HG03442 (cell line): ENCODE measurements at regions not wholly inside any gene's neighbourhood (a gene's known extent, or its start where the extent isn't known, plus 50 kb on each side); places are given as distances from the start of the nearest gene placed in this dataset.

Experiments used
- ATAC-seq: cut with Tn5 transposase; IDR thresholded peaks from one replicate; pipeline ENCODE4 v1.9.1; 2021; ENCODE audit warnings: mild to moderate bottlenecking, moderate library complexity; ENCODE audit not compliant: unreplicated experiment

GRCh38 chr5:52710310-52710971 is 77.3 kb upstream of the ITGA1 start:
- ATAC-seq = no peak

- no peak for ATAC-seq
These were observed 76.6 kb upstream of the ITGA1 start for GRCh38 chr5:52710972-52711596.

- no peak for ATAC-seq
These were observed 75.4 kb upstream of the ITGA1 start for GRCh38 chr5:52712354-52712753.

DNA sequence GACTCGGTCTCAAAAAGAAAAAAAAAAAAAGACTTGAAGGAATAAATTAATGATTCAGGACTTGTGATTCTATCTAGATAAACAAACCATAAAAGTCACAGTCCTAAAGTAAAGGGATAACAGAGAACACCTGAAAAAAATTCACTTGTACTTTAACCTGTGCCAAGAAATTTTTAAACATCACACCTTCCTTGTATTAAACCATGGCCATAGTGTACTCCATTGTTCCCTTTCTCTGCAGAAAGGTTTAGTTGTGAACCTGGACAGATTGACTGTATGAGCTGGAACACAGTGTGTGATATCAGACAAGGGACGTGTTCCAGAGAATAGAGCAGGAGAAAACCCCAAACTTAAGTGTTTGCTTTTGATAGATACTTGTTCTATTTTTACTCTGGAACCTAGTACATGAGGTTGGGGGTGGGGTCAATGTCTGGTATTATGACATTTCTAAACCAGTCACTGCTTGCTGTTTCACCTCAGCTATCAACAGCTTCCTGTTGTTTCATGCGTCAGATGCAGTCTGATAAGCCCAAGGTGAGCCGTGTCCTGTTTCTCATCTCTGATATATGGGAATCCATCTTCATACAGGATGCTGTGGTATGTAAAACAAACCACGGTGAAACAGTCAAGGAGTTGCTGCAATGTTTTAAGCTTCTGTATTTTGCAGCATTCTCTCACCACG is 62.5 kb upstream of the ITGA1 start:
- peak; percentile 87 for ATAC-seq

GRCh38 chr5:52725808-52726207 is 61.9 kb upstream of the ITGA1 start:
- peak; percentile 9 for ATAC-seq

GRCh38 chr5:52727020-52727419 is 60.7 kb upstream of the ITGA1 start:
- no peak for ATAC-seq

DNA sequence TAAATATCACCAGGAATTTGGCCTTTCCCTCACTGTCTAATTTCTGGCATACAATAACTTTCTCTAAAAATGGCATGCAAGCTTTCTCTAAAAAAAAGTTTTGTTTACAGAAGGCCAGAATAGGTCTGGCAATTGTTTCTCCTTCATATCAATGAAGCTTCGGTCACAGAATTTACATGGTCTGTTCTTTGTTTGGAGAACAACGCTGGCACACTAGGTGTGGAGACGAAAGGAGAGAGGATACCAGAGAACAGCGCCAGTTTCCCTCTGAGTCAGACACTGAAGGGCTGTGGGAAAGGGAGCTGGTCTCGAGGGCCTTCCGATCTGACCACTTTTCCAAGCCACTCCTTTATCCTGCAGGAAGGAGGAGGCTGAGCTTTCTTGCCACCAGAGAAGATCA is 60.1 kb upstream of the ITGA1 start:
- no peak for ATAC-seq

- ATAC-seq = no peak
These were observed 59.5 kb upstream of the ITGA1 start for GRCh38 chr5:52728224-52728623.

- ATAC-seq = no peak
These were observed 59.0 kb upstream of the ITGA1 start for GRCh38 chr5:52728686-52729085.

DNA sequence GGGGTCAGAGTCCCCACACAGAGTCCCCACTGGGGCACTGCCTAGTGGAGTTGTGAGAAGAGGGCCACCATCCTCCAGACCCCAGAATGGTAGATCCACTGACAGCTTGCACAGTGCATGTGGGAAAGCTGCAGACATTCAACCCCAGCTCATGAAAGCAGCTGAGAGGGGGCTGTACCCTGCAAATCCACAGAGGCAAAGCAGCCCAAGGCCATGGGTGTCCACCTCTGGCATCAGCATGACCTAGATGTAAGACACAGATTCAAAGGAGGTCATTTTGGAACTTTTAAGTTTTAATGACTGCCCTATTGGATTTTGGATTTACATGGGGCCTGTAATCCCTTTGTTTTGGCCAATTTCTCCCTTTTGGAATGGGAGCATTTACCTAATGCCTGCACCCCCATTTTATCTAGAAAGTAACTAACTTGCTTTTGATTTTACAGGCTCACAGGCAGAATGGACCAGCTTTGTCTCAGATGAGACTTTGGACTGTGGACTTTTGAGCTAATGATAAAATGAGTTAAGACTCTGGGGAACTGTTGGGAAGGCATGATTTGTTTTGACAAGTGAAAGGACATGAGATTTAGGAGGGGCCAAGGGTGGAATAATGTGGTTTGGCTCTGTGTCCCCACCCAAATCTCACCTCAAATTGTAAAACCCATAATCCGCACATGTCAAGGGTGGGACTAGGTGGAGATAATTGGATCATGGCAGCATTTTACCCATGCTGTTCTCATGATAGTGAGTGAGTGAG is 56.3 kb upstream of the ITGA1 start:
- no peak for ATAC-seq

DNA sequence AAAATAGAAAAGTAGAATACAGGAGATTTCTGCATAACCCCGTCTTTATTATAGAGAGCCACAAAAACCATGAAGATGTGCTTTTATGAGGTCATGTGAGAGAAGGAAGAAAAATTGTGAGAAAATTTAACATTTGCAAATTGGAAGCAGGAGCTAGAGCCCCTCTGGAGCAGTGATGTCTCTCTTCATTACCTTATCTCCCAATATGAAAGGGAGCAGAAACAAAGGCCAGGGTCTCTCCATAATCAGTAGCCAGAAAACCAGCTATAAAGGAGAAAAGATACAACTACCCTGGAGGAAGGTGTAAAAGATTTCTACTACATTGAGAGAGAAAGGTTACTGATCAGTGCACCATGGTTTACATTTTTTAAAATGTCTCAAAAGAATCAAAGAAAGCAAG is 53.2 kb upstream of the ITGA1 start:
- no peak for ATAC-seq

DNA sequence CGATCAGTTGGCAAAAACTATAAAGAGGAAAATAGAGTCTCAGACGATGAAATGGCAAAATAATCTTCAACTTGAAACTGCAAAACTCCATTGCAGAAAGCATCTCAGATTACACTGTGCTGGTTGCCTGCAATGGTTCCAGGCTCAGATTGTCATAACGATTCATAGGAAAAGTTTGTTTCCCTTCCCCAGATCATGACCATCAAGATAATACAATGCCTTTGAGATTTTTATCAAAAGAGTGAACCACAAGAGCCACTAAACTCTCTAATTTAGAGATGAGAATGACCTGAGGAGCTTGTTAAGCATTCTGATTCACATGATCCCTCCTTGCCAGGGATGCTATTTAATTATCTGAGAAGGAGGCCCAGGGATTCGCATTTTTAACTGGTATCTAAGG is 52.6 kb upstream of the ITGA1 start:
- ATAC-seq = no peak
